WERI-Rb-1 (cell line): ENCODE measurements at regions not wholly inside any gene's neighbourhood (a gene's known extent, or its start where the extent isn't known, plus 50 kb on each side); places are given as distances from the start of the nearest gene placed in this dataset.

Experiments
- DNase-seq: peaks from one replicate; pipeline ENCODE4 v3.0.0-alpha.2; 2020
- H3K27ac ChIP-seq: fragments of 250-450 bp; sonication (Bioruptor Pico); 2 replicates; pipeline ENCODE4 v1.5.1; 2020; ENCODE audit warnings: mild to moderate bottlenecking, moderate library complexity
- H3K27me3 ChIP-seq: fragments of 250-450 bp; sonication (Bioruptor Pico); 2 replicates; pipeline ENCODE4 v1.5.1; 2021; ENCODE audit warnings: mild to moderate bottlenecking, low read depth, moderate library complexity; ENCODE audit not compliant: insufficient read depth, severe bottlenecking
- H3K36me3 ChIP-seq: fragments of 250-450 bp; sonication (Bioruptor Pico); 2 replicates; pipeline ENCODE4 v1.5.1; 2020; ENCODE audit warnings: mild to moderate bottlenecking, moderate library complexity
- H3K4me3 ChIP-seq: 2 replicates; pipeline ENCODE4 v1.5.1; 2011; ENCODE audit warnings: low read depth, mild to moderate bottlenecking, control low read depth, low read length
- H3K9me3 ChIP-seq: fragments of 250-450 bp; sonication (Bioruptor Pico); 2 replicates; pipeline ENCODE4 v1.5.1; 2021; ENCODE audit warnings: mild to moderate bottlenecking, moderate library complexity; ENCODE audit not compliant: severe bottlenecking
- CTCF ChIP-seq: IDR thresholded peaks from 2 replicates; pipeline ENCODE4 v1.5.1; 2011; ENCODE audit warnings: low read depth, mild to moderate bottlenecking, control low read depth, inconsistent platforms, low read length

- no peak overlapping the region for H3K4me3 ChIP-seq
- no peak overlapping the region for H3K27ac ChIP-seq
- no peaks in the 10 kb centered on the region for H3K27me3 ChIP-seq
- TF ChIP-seq CTCF: no peak
- H3K9me3 ChIP-seq: no peaks in the 10 kb centered on the region
- no peak for DNase-seq
- no peaks in the 10 kb centered on the region for H3K36me3 ChIP-seq
Observed at GRCh38 chr16:72429671-72430081, 257.7 kb upstream of the PMFBP1 start.

GRCh38 chr16:72428681-72429376 lies 256.9 kb upstream of the PMFBP1 start:
- Histone ChIP-seq H3K36me3 (no peaks in the 10 kb centered on the region), H3K27me3 (no peaks in the 10 kb centered on the region), H3K4me3 (no peak overlapping the region), H3K27ac (no peak overlapping the region), H3K9me3 (no peaks in the 10 kb centered on the region)
- no peak for TF ChIP-seq CTCF
- DNase-seq: no peak

GRCh38 chr16:72427783-72428331 lies 255.9 kb upstream of the PMFBP1 start:
- H3K9me3 ChIP-seq: no peaks in the 10 kb centered on the region
- no peak for TF ChIP-seq CTCF
- no peak overlapping the region for H3K27ac ChIP-seq
- H3K4me3 ChIP-seq: no peak overlapping the region
- no peaks in the 10 kb centered on the region for H3K27me3 ChIP-seq
- no peaks in the 10 kb centered on the region for H3K36me3 ChIP-seq
- DNase-seq: no peak

GRCh38 chr16:72427051-72427782 lies 255.3 kb upstream of the PMFBP1 start:
- no peaks in the 10 kb centered on the region for H3K9me3 ChIP-seq
- no peak for TF ChIP-seq CTCF
- H3K36me3 ChIP-seq: no peaks in the 10 kb centered on the region
- no peaks in the 10 kb centered on the region for H3K27me3 ChIP-seq
- no peak overlapping the region for H3K27ac ChIP-seq
- no peak for DNase-seq
- no peak overlapping the region for H3K4me3 ChIP-seq

- no peaks in the 10 kb centered on the region for H3K9me3 ChIP-seq
- no peak overlapping the region for H3K27ac ChIP-seq
- TF ChIP-seq CTCF: no peak
- H3K27me3 ChIP-seq: no peaks in the 10 kb centered on the region
- no peak overlapping the region for H3K4me3 ChIP-seq
- no peak for DNase-seq
- H3K36me3 ChIP-seq: no peaks in the 10 kb centered on the region
Observed at GRCh38 chr16:72426386-72426785, 254.4 kb upstream of the PMFBP1 start.
